ENCODE measurements at regions not wholly inside any gene's neighbourhood (a gene's known extent, or its start where the extent isn't known, plus 50 kb on each side); places are given as distances from the start of the nearest gene placed in this dataset.
A peak's percentile ranks its signal among the peaks of the same experiment; 100 is the strongest.

- no peak for DNase-seq (ENCODE audit: low read depth)
- no peak overlapping the region for H3K4me3 ChIP-seq (ENCODE audit: low read depth, low read length)
- no peak for TF ChIP-seq CTCF (conservative IDR thresholded peaks at IDR 0.05; ENCODE audit: low read depth, low read length)
Measured at GRCh38 chr22:22111983-22112382, 129.4 kb upstream of the TOP3B start.

- DNase-seq (ENCODE audit: low read depth): peak; percentile 81
- no peak overlapping the region for H3K4me3 ChIP-seq (ENCODE audit: low read depth, low read length)
- no peak for TF ChIP-seq CTCF (conservative IDR thresholded peaks at IDR 0.05; ENCODE audit: low read depth, low read length)
Measured at GRCh38 chr22:22111267-22111751, 128.7 kb upstream of the TOP3B start.

- DNase-seq (ENCODE audit: low read depth): peak; percentile 76
- TF ChIP-seq CTCF (conservative IDR thresholded peaks at IDR 0.05; ENCODE audit: low read depth, low read length): peak; percentile 75
Measured at GRCh38 chr22:22110548-22111266, 128.1 kb upstream of the TOP3B start.

GRCh38 chr22:22109693-22110466 lies 127.3 kb upstream of the TOP3B start:
- TF ChIP-seq CTCF (conservative IDR thresholded peaks at IDR 0.05; ENCODE audit: low read depth, low read length): peak; percentile 25
- no peak for DNase-seq (ENCODE audit: low read depth)
- H3K4me3 ChIP-seq (ENCODE audit: low read depth, low read length): no peak overlapping the region

More at GRCh38 chr22:22110548-22111266, 128.1 kb upstream of the TOP3B start:
- H3K4me3 ChIP-seq (ENCODE audit: low read depth, low read length): no peak overlapping the region

- no peak for DNase-seq (ENCODE audit: low read depth)
- no peak for TF ChIP-seq CTCF (conservative IDR thresholded peaks at IDR 0.05; ENCODE audit: low read depth, low read length)
- no peak overlapping the region for H3K4me3 ChIP-seq (ENCODE audit: low read depth, low read length)
Measured at GRCh38 chr22:22106855-22107254, 124.3 kb upstream of the TOP3B start.

- no peak overlapping the region for H3K4me3 ChIP-seq (ENCODE audit: low read depth, low read length)
- no peak for DNase-seq (ENCODE audit: low read depth)
Measured at GRCh38 chr22:22105364-22105763, 122.8 kb upstream of the TOP3B start.

More at GRCh38 chr22:22105364-22105763, 122.8 kb upstream of the TOP3B start:
- TF ChIP-seq CTCF (conservative IDR thresholded peaks at IDR 0.05; ENCODE audit: low read depth, low read length): no peak

All from choroid plexus epithelial cell (primary cell).